Breast epithelium (tissue), 3 donors: ENCODE measurements at regions not wholly inside any gene's neighbourhood (a gene's known extent, or its start where the extent isn't known, plus 50 kb on each side); places are given as distances from the start of the nearest gene placed in this dataset.

Experiments
- POLR2A ChIP-seq: fragments of 450-650 bp; IDR thresholded peaks from one replicate; pipeline ENCODE4 v1.6.1; 2016; ENCODE audit warnings: antibody characterized with exemption, mild to moderate bottlenecking, moderate library complexity
- POLR2AphosphoS5 ChIP-seq, 3 donors: sonication (generic); formaldehyde crosslinking; IDR thresholded peaks; one replicate each; pipeline ENCODE4 v1.6.1; 2017; ENCODE audit warnings: antibody characterized with exemption in 3 of 3
- TF ChIP-seq, protein P1 (sequence below), 3 donors: fragments of 450-650 bp; IDR thresholded peaks; one replicate each; pipeline ENCODE4 v1.5.1; 2016 to 2017; ENCODE audit warnings: antibody characterized with exemption in 3 of 3, mild to moderate bottlenecking in 3 of 3, moderate library complexity in 3 of 3

DNA sequence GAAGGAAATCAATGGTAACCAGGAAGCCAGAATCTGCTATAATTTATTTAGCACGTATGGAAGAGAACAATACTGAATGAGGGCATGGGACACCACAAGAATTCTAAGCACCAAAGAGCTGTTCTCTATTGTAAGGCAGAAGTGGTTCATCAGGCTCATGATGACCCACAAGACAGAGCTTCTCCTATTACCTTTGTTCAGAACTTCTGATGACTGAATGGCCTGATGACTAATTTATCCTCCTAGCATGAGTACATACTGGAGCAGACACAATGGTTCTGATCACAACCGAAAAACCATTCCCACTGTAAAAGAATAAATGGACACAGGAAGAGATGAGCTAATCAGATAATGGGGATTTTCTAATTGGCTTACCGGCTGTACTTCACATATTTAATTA lies 329.8 kb upstream of the PDE4D start:
- no peak for TF ChIP-seq POLR2A
- TF ChIP-seq, protein P1, sequence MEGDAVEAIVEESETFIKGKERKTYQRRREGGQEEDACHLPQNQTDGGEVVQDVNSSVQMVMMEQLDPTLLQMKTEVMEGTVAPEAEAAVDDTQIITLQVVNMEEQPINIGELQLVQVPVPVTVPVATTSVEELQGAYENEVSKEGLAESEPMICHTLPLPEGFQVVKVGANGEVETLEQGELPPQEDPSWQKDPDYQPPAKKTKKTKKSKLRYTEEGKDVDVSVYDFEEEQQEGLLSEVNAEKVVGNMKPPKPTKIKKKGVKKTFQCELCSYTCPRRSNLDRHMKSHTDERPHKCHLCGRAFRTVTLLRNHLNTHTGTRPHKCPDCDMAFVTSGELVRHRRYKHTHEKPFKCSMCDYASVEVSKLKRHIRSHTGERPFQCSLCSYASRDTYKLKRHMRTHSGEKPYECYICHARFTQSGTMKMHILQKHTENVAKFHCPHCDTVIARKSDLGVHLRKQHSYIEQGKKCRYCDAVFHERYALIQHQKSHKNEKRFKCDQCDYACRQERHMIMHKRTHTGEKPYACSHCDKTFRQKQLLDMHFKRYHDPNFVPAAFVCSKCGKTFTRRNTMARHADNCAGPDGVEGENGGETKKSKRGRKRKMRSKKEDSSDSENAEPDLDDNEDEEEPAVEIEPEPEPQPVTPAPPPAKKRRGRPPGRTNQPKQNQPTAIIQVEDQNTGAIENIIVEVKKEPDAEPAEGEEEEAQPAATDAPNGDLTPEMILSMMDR (IDR thresholded peaks at IDR 0.05), result no peak
- no peak for TF ChIP-seq POLR2AphosphoS5 (IDR thresholded peaks at IDR 0.05)
